Gastroesophageal sphincter (tissue), 3 donors: ENCODE measurements at regions not wholly inside any gene's neighbourhood (a gene's known extent, or its start where the extent isn't known, plus 50 kb on each side); places are given as distances from the start of the nearest gene placed in this dataset.

Experiments
- CTCF ChIP-seq, 4 experiments: fragments of 200-600 bp in 2 of 4; fragments of 450-650 bp in 2 of 4; sonication (generic) in 1 of 4; IDR thresholded peaks; one replicate each; pipeline ENCODE4 v1.5.1; 2017 to 2019; ENCODE audit warnings: antibody characterized with exemption in 4 of 4, mild to moderate bottlenecking in 2 of 4, moderate library complexity in 2 of 4
- POLR2A ChIP-seq, 2 donors: fragments of 450-650 bp; IDR thresholded peaks; one replicate each; pipeline ENCODE4 v1.6.1; 2017; ENCODE audit warnings: antibody characterized with exemption in 2 of 2, mild to moderate bottlenecking in 2 of 2, moderate library complexity in 1 of 2

GRCh38 chr1:114270282-114270681, 116.6 kb upstream of the SYT6 start:
- TF ChIP-seq CTCF (IDR thresholded peaks at IDR 0.05) (no peak), POLR2A (IDR thresholded peaks at IDR 0.05) (no peak)
